GM12864 (cell line): ENCODE measurements at regions not wholly inside any gene's neighbourhood (a gene's known extent, or its start where the extent isn't known, plus 50 kb on each side); places are given as distances from the start of the nearest gene placed in this dataset.

Experiments used
- DNase-seq: peaks from one replicate; pipeline ENCODE4 v3.0.0-alpha.2; 2011; ENCODE audit warnings: low read depth
- H3K4me3 ChIP-seq: 2 replicates; pipeline ENCODE4 v1.5.1; 2011; ENCODE audit warnings: mild to moderate bottlenecking, low read depth, low read length, control low read depth
- TF ChIP-seq, protein P1 (sequence below): IDR thresholded peaks from 2 replicates; pipeline ENCODE4 v1.5.1; 2011; ENCODE audit warnings: low read depth, mild to moderate bottlenecking, moderate library complexity, low read length, control low read depth, inconsistent platforms; ENCODE audit errors: missing control alignments

DNA sequence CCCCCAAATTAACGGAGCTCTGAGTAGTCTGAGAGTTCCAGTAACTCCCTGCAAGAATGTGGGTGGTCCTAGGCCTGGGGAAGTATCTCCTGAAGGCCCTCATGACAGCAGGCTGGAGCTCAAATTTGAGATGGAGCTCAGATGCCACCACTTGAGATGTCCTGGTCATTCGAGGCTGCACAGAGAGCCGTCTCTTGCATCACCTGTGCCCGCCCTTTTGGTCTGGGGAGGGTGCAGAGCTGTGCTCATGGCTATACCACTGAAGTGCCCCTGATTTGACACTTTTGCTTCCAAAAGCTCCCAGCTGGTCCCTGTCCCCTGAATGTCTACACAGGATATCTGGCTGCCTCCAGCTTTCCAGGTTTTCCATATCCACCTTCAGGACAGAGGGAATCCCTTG, 214.0 kb upstream of the B3GAT1 start:
- DNase-seq: no peak
- TF ChIP-seq, protein P1, sequence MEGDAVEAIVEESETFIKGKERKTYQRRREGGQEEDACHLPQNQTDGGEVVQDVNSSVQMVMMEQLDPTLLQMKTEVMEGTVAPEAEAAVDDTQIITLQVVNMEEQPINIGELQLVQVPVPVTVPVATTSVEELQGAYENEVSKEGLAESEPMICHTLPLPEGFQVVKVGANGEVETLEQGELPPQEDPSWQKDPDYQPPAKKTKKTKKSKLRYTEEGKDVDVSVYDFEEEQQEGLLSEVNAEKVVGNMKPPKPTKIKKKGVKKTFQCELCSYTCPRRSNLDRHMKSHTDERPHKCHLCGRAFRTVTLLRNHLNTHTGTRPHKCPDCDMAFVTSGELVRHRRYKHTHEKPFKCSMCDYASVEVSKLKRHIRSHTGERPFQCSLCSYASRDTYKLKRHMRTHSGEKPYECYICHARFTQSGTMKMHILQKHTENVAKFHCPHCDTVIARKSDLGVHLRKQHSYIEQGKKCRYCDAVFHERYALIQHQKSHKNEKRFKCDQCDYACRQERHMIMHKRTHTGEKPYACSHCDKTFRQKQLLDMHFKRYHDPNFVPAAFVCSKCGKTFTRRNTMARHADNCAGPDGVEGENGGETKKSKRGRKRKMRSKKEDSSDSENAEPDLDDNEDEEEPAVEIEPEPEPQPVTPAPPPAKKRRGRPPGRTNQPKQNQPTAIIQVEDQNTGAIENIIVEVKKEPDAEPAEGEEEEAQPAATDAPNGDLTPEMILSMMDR: no peak

DNA sequence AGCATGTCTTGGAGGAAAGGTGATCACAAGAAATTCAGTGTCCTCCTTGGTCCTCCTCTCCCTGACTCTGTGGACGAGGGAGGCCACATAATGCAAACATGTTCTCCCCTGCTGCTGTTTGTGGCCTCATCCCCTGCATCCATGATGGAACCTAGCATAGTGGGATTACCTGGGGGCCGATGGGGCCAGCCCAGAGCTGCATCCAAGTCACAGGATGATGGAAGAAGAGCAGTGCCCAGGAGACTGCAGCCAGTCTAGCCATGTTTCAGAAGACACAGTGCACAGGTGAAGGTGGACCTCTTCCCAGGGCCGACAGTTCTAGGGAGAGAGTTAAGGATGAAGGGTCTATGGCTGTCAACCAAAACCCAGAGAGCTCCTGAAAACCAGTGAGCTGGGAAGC, 213.6 kb upstream of the B3GAT1 start:
- no peak for DNase-seq
- TF ChIP-seq, protein P1: no peak
- no peak overlapping the region for H3K4me3 ChIP-seq

More for the DNA sequence above, 214.0 kb upstream of the B3GAT1 start:
- no peak overlapping the region for H3K4me3 ChIP-seq

DNA sequence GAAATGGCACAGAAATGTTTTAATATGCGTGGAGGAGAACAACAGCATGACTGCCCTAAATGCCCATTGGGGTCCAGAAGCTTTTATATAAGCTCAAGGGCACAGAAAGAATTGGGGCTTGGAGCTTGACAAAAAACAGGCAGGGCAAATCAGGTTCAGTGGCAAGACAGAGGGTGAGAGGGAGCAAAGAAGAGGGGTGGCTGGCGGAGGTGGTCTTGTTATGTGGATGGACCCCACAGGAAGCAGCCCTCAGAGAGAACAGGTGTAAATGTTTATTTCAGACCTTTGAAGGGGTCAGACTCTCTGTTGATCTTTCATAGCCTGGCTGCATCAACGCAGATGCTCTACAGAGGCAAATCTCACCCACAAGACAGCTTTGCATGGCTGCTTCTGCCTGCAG, 213.1 kb upstream of the B3GAT1 start:
- DNase-seq: no peak
- H3K4me3 ChIP-seq: no peak overlapping the region
- TF ChIP-seq, protein P1: no peak

DNA sequence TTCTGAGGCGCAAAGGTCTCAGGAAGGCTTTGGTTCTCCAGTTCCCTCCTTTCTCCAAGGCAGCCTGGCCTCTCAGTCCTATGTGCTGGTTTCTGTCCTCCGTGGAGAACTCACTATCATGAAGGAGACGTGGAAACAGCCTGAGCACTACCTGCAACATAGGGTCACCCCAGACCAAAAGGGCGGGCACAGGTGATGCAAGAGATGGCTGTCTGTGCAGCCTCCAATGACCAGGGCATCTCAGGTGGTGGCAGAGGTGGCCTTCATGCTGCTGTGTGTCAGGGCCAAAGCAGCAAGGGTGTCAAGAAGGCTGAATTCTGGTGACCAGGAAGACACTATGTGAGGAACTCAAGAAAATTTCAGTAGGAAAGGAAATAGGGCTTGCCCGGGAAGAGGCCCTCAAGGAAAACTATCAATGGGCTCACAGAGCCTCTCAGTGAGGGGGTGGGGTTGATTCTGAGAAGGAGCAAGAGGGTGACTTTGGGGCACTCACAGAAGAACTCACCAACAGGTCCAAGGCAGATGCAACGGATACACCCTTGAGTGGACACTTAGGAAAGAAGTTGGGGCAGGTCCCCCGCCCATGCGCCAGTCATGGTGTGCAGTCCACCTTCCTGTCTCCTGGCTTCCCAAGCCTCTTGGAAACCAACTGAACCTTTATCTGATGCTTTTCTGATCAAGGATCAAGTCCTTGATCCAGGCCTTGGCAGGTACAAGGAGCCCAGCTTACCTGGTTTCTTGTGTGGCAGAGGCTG, 212.3 kb upstream of the B3GAT1 start:
- H3K4me3 ChIP-seq: no peak overlapping the region
- DNase-seq: no peak
- TF ChIP-seq, protein P1: no peak

DNA sequence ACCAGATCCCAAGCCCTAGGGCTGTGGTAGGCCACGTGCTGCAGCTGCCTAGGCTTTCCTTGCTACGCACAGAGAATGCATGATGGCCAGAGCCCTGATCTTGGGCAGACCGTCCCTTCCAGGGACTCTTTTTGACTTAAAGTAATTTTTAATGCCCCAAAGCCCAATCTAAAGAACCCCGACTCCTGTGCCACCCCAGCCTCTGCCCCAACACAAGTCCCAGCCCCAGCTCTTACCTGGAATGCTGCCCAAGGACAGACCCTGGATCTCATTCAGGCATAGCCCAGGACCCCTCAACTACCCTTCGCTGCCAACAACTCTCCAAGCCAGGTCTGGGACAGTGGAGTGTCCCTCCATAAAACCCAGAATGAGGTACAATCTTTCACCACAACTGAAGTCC, 211.7 kb upstream of the B3GAT1 start:
- TF ChIP-seq, protein P1: no peak
- no peak for DNase-seq
- no peak overlapping the region for H3K4me3 ChIP-seq

DNA sequence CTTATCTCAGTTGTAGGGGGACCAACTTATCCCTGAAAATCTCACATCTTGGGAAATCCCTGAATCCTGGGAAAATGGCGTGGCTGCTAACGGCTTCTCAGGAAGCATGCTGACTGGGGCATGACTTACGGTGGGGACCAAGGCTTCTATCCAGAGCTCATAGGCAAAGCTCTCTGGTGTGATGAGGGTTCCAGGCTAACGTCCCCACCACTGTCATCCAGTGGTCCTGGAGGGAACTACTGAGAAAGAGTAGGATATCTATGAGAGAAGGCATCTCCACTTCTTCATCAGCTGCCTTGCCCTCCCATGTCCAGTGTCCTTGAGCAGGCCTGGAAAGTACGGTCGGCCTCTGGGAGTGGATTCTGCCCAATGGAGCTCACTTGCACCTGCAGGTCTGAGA, 210.4 kb upstream of the B3GAT1 start:
- H3K4me3 ChIP-seq: no peak overlapping the region
- TF ChIP-seq, protein P1: no peak

DNA sequence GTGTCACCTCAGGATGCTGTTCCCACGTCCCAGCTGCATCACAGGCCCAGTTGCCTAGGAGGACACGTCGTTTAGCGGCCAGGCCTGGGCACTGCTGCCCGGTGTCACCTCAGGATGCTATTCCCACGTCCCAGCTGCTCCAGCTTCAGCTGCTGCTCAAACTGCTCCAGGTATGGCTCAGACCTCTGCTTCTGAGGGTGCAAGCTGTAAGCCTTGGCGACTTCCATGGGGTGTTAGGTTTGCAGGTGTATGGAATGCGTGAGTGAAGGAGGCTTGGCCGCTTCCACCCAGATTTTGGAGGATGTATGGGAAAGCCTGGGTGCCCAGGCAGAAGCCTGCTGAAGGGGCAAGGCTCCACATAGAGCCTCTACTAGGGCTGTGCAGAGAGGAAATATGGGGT, 205.3 kb upstream of the B3GAT1 start:
- H3K4me3 ChIP-seq: no peak overlapping the region
- TF ChIP-seq, protein P1: no peak
- DNase-seq: no peak

More for the DNA sequence above, 210.4 kb upstream of the B3GAT1 start:
- no peak for DNase-seq
